ENCODE measurements at regions not wholly inside any gene's neighbourhood (a gene's known extent, or its start where the extent isn't known, plus 50 kb on each side); places are given as distances from the start of the nearest gene placed in this dataset.

- TF ChIP-seq HDGF (IDR thresholded peaks at IDR 0.05; ENCODE audit: borderline replicate concordance): no peak
- no peak for TF ChIP-seq ARNT (IDR thresholded peaks at IDR 0.05)
Measured at GRCh38 chr5:97918620-97919019, 735.6 kb upstream of the RIOK2 start.
